Liver (tissue), 8 donors: ENCODE measurements at regions not wholly inside any gene's neighbourhood (a gene's known extent, or its start where the extent isn't known, plus 50 kb on each side); places are given as distances from the start of the nearest gene placed in this dataset.

ENCODE experiments used
- DNase-seq: peaks from one replicate; pipeline ENCODE4 v3.0.0-alpha.2; 2017; ENCODE audit warnings: low spot score
- H3K27ac ChIP-seq, 2 donors: one replicate each; pipeline ENCODE4 v1.7.0; 2013; ENCODE audit warnings: inconsistent platforms in 2 of 2, low read length in 2 of 2, control low read depth in 1 of 2, low read depth in 1 of 2, mild to moderate bottlenecking in 1 of 2
- H3K27me3 ChIP-seq, 4 donors: one replicate each; pipeline versions ENCODE4 v1.6.1 to v1.7.0; 2013; ENCODE audit warnings: low read length in 3 of 4, inconsistent platforms in 1 of 4, mild to moderate bottlenecking in 1 of 4, moderate library complexity in 1 of 4; ENCODE audit not compliant: control insufficient read depth in 4 of 4, insufficient read depth in 4 of 4
- H3K36me3 ChIP-seq, 4 donors: one replicate each; pipeline versions ENCODE4 v1.6.1 to v1.7.0; 2013; ENCODE audit warnings: low read length in 3 of 4, mild to moderate bottlenecking in 3 of 4, low read depth in 1 of 4, moderate library complexity in 1 of 4; ENCODE audit not compliant: control insufficient read depth in 4 of 4, insufficient read depth in 3 of 4
- H3K4me1 ChIP-seq, 4 donors: one replicate each; pipeline versions ENCODE4 v1.6.1 to v1.7.0; 2013; ENCODE audit warnings: low read length in 3 of 4, mild to moderate bottlenecking in 3 of 4, moderate library complexity in 1 of 4; ENCODE audit not compliant: control insufficient read depth in 4 of 4, insufficient read depth in 4 of 4
- H3K4me3 ChIP-seq, 3 donors: one replicate each; pipeline versions ENCODE4 v1.6.1 to v1.7.0; 2013; ENCODE audit warnings: low read length in 3 of 3, control low read depth in 1 of 3, low read depth in 1 of 3, mild to moderate bottlenecking in 1 of 3
- H3K9ac ChIP-seq, 2 donors: one replicate each; pipeline ENCODE4 v1.7.0; 2013; ENCODE audit warnings: low read length in 2 of 2, mild to moderate bottlenecking in 2 of 2, moderate library complexity in 2 of 2, control low read depth in 1 of 2, low read depth in 1 of 2
- H3K9me3 ChIP-seq, 4 donors: one replicate each; pipeline versions ENCODE4 v1.6.1 to v1.7.0; 2013; ENCODE audit warnings: low read length in 3 of 4; ENCODE audit not compliant: control insufficient read depth in 4 of 4
- FOXA2 ChIP-seq: IDR thresholded peaks from 2 replicates; pipeline ENCODE4 v1.6.1; 2016; ENCODE audit warnings: antibody characterized with exemption
- GABPA ChIP-seq, 2 donors: IDR thresholded peaks in 1 of 2; conservative IDR thresholded peaks in 1 of 2; 2 replicates each; pipeline ENCODE4 v1.6.1; 2016; ENCODE audit warnings: antibody characterized with exemption in 2 of 2, mild to moderate bottlenecking in 1 of 2, moderate library complexity in 1 of 2
- HNF4A ChIP-seq, 2 donors: conservative IDR thresholded peaks; 2 replicates each; pipeline ENCODE4 v1.6.1; 2016; ENCODE audit warnings: antibody characterized with exemption in 2 of 2, mild to moderate bottlenecking in 2 of 2
- HNF4G ChIP-seq: IDR thresholded peaks from 2 replicates; pipeline ENCODE4 v1.6.1; 2016; ENCODE audit warnings: antibody characterized with exemption
- JUND ChIP-seq, 2 donors: IDR thresholded peaks; 2 replicates each; pipeline ENCODE4 v1.6.1; 2016; ENCODE audit warnings: antibody characterized with exemption in 2 of 2
- NR2F2 ChIP-seq: IDR thresholded peaks from 2 replicates; pipeline ENCODE4 v1.6.1; 2016; ENCODE audit warnings: antibody characterized with exemption
- RAD21 ChIP-seq, 2 donors: IDR thresholded peaks; 2 replicates each; pipeline ENCODE4 v1.6.1; 2016; ENCODE audit warnings: antibody characterized with exemption in 2 of 2, mild to moderate bottlenecking in 2 of 2
- SP1 ChIP-seq: IDR thresholded peaks from 2 replicates; pipeline ENCODE4 v1.6.1; 2018; ENCODE audit warnings: antibody characterized with exemption, mild to moderate bottlenecking
- TAF1 ChIP-seq: conservative IDR thresholded peaks from 2 replicates; pipeline ENCODE4 v1.6.1; 2016; ENCODE audit warnings: antibody characterized with exemption, mild to moderate bottlenecking
- YY1 ChIP-seq: IDR thresholded peaks from 2 replicates; pipeline ENCODE4 v1.6.1; 2016; ENCODE audit warnings: antibody characterized with exemption, mild to moderate bottlenecking
- WGBS: extraction: QIAGEN DNeasy Blood & Tissue Kit; methylation state at CpG from one replicate; pipeline ENCODE4 v1.1.7; 2013; 5-methylcytosine and 5-hydroxymethylcytosine counted together
- TF ChIP-seq, protein P1 (sequence below): fragments of 150-350 bp; IDR thresholded peaks from 2 replicates; pipeline ENCODE4 v1.5.1; 2017; ENCODE audit warnings: improper control_type of control experiment, low read depth, low read length; ENCODE audit not compliant: missing input control
- TF ChIP-seq, protein P2 (sequence below): IDR thresholded peaks from 2 replicates; pipeline ENCODE4 v1.6.1; 2016; ENCODE audit warnings: antibody characterized with exemption
- TF ChIP-seq, protein P3 (sequence below): IDR thresholded peaks from 2 replicates; pipeline ENCODE4 v1.6.1; 2016; ENCODE audit warnings: antibody characterized with exemption
- TF ChIP-seq, protein P4 (sequence below): IDR thresholded peaks from 2 replicates; pipeline ENCODE4 v1.6.1; 2016; ENCODE audit warnings: antibody characterized with exemption
- donor health status: healthy.
- donor health status: healthy.
- donor health status: healthy.
- donor health status: healthy.
- donor health status: healthy.

DNA sequence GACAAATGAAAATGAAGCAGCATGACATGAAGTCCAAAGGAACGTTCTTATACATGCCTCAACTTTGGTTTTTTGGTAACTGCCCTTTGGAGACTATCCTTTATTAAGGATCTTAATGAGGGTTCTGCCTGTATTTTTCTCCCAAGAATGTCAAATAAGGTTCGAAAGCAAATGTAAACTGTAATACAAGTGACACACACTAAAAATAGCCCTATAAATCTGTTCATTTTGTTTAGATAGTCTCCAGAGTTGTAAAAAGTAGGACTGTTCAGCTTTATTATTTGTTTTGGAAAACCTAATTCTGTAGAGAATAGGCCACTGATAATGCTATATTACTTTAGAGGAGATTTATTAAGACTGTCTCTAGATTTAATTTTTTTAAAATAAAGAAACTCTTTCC lies 80.5 kb upstream of the CDIN1 start (continued):
- TF ChIP-seq, protein P1, sequence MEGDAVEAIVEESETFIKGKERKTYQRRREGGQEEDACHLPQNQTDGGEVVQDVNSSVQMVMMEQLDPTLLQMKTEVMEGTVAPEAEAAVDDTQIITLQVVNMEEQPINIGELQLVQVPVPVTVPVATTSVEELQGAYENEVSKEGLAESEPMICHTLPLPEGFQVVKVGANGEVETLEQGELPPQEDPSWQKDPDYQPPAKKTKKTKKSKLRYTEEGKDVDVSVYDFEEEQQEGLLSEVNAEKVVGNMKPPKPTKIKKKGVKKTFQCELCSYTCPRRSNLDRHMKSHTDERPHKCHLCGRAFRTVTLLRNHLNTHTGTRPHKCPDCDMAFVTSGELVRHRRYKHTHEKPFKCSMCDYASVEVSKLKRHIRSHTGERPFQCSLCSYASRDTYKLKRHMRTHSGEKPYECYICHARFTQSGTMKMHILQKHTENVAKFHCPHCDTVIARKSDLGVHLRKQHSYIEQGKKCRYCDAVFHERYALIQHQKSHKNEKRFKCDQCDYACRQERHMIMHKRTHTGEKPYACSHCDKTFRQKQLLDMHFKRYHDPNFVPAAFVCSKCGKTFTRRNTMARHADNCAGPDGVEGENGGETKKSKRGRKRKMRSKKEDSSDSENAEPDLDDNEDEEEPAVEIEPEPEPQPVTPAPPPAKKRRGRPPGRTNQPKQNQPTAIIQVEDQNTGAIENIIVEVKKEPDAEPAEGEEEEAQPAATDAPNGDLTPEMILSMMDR, result no peak
- TF ChIP-seq HNF4A (conservative IDR thresholded peaks at IDR 0.05) (no peak), NR2F2 (no peak), TAF1 (no peak), GABPA (IDR thresholded peaks at IDR 0.05 in 1 of 2, conservative IDR thresholded peaks at IDR 0.05 in 1 of 2) (no peak), HNF4G (no peak)
- TF ChIP-seq, protein P2, sequence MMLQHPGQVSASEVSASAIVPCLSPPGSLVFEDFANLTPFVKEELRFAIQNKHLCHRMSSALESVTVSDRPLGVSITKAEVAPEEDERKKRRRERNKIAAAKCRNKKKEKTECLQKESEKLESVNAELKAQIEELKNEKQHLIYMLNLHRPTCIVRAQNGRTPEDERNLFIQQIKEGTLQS, result no peak

DNA sequence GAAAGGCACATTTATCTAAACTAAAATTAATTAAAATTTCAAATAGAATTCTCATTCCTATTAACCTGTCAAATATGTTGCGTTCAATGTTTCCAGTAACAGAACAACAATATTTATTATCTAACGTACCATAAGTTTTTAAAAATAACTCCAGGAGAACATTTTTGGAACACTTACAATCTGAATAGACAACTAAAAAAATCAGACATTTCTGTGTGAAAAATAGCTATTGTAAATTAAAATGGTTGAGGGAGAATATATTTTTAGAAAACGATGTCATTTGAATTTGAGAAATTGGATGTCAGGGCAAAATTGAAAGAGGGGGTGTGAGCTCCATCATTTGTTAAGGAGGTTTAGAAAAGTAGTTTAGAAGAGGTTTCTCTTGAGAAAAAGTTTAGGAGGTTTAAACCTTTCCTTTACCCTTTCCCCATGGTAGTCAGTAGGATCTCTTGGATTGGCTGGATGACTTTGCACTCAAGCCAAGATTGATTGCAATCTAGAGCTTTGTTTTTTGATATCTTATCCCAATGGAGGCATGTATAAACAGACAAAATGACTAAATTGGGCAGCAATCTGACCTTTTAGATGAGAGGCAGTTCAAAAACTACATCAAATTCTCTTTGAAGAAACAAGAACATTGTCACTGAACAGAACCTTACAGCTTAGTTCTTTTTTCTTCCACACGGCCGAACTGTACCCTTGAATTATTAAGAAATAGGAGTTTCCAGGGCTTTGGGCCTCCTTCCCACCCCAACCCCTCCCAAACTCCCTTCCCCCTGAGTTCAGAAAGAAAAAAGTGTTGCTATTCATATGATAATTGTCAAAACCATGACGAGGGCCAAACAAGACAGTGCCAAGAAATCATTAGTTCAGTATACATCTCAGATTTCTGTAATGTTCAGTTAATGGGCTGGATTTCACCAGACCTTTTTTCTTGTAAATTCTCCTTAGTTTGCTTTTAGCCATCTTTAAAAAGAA lies 79.7 kb upstream of the CDIN1 start:
- Histone ChIP-seq H3K27me3 (no peaks in the 10 kb centered on the region), H3K4me3 (no peak overlapping the region), H3K9ac (no peak overlapping the region), H3K9me3 (no peaks in the 10 kb centered on the region), H3K4me1 (peaks cover 0 to 8% (median 2%) of the 10 kb centered on the region in 4 donors), H3K27ac (no peak overlapping the region), H3K36me3 (no peaks in the 10 kb centered on the region)
- TF ChIP-seq RAD21 (IDR thresholded peaks at IDR 0.05), result no peak
- TF ChIP-seq, protein P3, sequence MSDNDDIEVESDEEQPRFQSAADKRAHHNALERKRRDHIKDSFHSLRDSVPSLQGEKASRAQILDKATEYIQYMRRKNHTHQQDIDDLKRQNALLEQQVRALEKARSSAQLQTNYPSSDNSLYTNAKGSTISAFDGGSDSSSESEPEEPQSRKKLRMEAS, result no peak
- TF ChIP-seq FOXA2, result no peak
- TF ChIP-seq, protein P1, result no peak
- no peak for DNase-seq
- 84% methylated on average over 6 of the region's 6 CpGs for WGBS

DNA sequence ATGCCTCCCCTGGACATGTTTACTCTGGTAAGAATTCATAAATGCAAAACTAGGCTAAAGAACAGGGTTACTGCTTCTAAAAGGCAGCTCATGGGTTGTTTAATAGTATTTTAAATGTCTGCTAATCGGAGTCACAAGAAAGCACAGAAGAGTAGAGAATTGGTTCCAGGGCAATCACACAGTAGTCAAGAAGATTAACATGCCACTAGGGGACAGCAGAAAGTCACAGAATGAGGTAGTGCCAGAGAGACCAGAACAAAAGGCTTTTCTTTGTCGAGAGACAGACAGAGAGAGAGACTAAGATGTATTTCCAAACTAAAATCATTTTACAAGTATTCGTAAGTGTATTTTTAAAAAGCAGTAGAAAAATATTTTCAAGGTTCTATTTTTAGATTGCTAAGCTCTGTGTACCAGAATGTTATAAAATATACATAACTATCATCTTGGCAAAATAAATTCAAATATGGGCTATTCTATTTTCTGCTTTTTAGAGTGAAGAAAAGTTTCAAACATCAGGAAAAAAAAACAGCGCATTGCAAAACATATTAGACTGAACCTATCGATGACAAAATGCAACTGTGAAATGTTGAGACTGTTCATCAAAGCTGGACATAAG lies 78.3 kb upstream of the CDIN1 start:
- Histone ChIP-seq H3K36me3 (no peaks in the 10 kb centered on the region), H3K9me3 (no peaks in the 10 kb centered on the region), H3K27me3 (no peaks in the 10 kb centered on the region), H3K27ac (no peak overlapping the region), H3K9ac (peak overlapping the region in 1 of 2 donors; percentile 23), H3K4me1 (peaks cover 2 to 9% (median 3%) of the 10 kb centered on the region in 4 donors), H3K4me3 (no peak overlapping the region)
- TF ChIP-seq SP1, result no peak
- TF ChIP-seq, protein P1, result peak; percentile 74
- TF ChIP-seq HNF4A (conservative IDR thresholded peaks at IDR 0.05), result no peak
- TF ChIP-seq, protein P3, result no peak
- no peak for TF ChIP-seq YY1
- TF ChIP-seq RAD21 (IDR thresholded peaks at IDR 0.05), result peak; percentile 93 to 97
- no peak for TF ChIP-seq FOXA2
- TF ChIP-seq TAF1, result no peak
- no peak for TF ChIP-seq JUND (IDR thresholded peaks at IDR 0.05)
- TF ChIP-seq, protein P4, sequence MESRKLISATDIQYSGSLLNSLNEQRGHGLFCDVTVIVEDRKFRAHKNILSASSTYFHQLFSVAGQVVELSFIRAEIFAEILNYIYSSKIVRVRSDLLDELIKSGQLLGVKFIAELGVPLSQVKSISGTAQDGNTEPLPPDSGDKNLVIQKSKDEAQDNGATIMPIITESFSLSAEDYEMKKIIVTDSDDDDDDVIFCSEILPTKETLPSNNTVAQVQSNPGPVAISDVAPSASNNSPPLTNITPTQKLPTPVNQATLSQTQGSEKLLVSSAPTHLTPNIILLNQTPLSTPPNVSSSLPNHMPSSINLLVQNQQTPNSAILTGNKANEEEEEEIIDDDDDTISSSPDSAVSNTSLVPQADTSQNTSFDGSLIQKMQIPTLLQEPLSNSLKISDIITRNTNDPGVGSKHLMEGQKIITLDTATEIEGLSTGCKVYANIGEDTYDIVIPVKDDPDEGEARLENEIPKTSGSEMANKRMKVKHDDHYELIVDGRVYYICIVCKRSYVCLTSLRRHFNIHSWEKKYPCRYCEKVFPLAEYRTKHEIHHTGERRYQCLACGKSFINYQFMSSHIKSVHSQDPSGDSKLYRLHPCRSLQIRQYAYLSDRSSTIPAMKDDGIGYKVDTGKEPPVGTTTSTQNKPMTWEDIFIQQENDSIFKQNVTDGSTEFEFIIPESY, result no peak
- no peak for TF ChIP-seq GABPA (IDR thresholded peaks at IDR 0.05 in 1 of 2, conservative IDR thresholded peaks at IDR 0.05 in 1 of 2)
- 26% methylated on average over 5 of the region's 5 CpGs for WGBS
- DNase-seq, result no peak
